Chondrocyte (in vitro differentiated cells): ENCODE measurements at regions not wholly inside any gene's neighbourhood (a gene's known extent, or its start where the extent isn't known, plus 50 kb on each side); places are given as distances from the start of the nearest gene placed in this dataset.

ENCODE experiments used
- DNase-seq: peaks from one replicate; pipeline ENCODE4 v3.0.0; 2021; ENCODE audit warnings: mixed read lengths, low spot score
- H3K27ac Mint-ChIP-seq: one replicate; pipeline ENCODE4 v1.8.0; 2021; ENCODE audit warnings: mild to moderate bottlenecking, moderate library complexity, mixed read lengths; ENCODE audit not compliant: unreplicated experiment
- H3K27me3 Mint-ChIP-seq: 2 replicates; pipeline ENCODE4 v1.8.0; 2021; ENCODE audit warnings: low read depth, mixed read lengths
- H3K36me3 Mint-ChIP-seq: 2 replicates; pipeline ENCODE4 v1.8.0; 2021; ENCODE audit warnings: low read depth, mixed read lengths
- H3K4me1 Mint-ChIP-seq: 2 replicates; pipeline ENCODE4 v1.8.0; 2021; ENCODE audit warnings: low read depth, mild to moderate bottlenecking, mixed read lengths
- H3K4me3 Mint-ChIP-seq: one replicate; pipeline ENCODE4 v1.8.0; 2021; ENCODE audit warnings: mild to moderate bottlenecking, moderate library complexity, mixed read lengths; ENCODE audit not compliant: unreplicated experiment
- H3K9me3 Mint-ChIP-seq: 2 replicates; pipeline ENCODE4 v1.8.0; 2021; ENCODE audit warnings: low read depth, mixed read lengths
- TF ChIP-seq, protein P1 (sequence below): fragments of 200-600 bp; sonication (generic); IDR thresholded peaks from 2 replicates; pipeline ENCODE4 v1.5.0; 2021; ENCODE audit warnings: antibody characterized with exemption, mild to moderate bottlenecking, moderate library complexity

DNA sequence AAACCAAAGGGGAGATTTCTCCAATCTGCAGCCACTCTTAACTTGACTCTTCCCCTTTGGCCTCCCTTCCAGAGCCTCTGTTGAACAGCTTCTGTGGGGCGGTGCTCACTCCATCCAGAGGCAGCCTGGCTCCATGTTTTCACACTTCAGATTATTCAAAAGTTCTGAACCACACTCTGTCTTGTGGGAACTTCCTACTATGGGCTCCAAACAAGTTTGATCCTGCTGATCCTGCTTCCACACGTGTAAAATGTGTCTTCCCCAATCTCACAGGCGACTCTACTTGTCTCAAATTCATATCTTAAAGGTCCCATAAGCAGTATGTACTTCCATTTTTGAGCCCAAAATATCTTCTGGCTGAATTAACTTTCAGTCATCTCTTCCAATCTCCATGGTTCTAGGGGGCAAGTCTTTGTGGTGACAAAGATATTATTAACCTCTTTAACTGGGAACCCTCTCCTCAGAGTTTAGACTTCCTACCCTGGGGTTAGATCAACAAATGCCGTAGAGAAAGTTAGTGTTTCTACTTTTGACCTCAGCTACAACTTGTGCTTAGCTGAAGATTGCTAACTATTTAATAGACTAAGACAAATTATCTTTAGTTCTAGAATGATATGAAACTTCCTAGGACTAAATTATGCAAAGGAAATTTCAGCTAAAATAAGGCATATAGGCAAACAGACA is 176.3 kb upstream of the BCL6 start:
- Mint-ChIP-seq H3K9me3 (peaks cover 10% of the 10 kb centered on the region), H3K4me1 (peaks cover 14% of the 10 kb centered on the region), H3K27ac (no peak overlapping the region), H3K4me3 (no peak overlapping the region), H3K27me3 (no peaks in the 10 kb centered on the region), H3K36me3 (no peaks in the 10 kb centered on the region)
- no peak for DNase-seq
- TF ChIP-seq, protein P1, sequence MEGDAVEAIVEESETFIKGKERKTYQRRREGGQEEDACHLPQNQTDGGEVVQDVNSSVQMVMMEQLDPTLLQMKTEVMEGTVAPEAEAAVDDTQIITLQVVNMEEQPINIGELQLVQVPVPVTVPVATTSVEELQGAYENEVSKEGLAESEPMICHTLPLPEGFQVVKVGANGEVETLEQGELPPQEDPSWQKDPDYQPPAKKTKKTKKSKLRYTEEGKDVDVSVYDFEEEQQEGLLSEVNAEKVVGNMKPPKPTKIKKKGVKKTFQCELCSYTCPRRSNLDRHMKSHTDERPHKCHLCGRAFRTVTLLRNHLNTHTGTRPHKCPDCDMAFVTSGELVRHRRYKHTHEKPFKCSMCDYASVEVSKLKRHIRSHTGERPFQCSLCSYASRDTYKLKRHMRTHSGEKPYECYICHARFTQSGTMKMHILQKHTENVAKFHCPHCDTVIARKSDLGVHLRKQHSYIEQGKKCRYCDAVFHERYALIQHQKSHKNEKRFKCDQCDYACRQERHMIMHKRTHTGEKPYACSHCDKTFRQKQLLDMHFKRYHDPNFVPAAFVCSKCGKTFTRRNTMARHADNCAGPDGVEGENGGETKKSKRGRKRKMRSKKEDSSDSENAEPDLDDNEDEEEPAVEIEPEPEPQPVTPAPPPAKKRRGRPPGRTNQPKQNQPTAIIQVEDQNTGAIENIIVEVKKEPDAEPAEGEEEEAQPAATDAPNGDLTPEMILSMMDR = no peak

- peaks cover 14% of the 10 kb centered on the region for H3K4me1 Mint-ChIP-seq
Measured at GRCh38 chr3:187922704-187923416, 177.6 kb upstream of the BCL6 start.

GRCh38 chr3:187924651-187925050 is 179.4 kb upstream of the BCL6 start:
- TF ChIP-seq, protein P1 = no peak
- DNase-seq = no peak
- Mint-ChIP-seq H3K4me3 (no peak overlapping the region), H3K4me1 (peaks cover 14% of the 10 kb centered on the region), H3K9me3 (peaks cover 14% of the 10 kb centered on the region), H3K27me3 (no peaks in the 10 kb centered on the region), H3K27ac (no peak overlapping the region), H3K36me3 (no peaks in the 10 kb centered on the region)

More at GRCh38 chr3:187922704-187923416, 177.6 kb upstream of the BCL6 start:
- H3K9me3 Mint-ChIP-seq = peaks cover 14% of the 10 kb centered on the region
- DNase-seq = no peak
- TF ChIP-seq, protein P1 = no peak
- H3K27ac Mint-ChIP-seq = no peak overlapping the region
- no peaks in the 10 kb centered on the region for H3K27me3 Mint-ChIP-seq
- no peaks in the 10 kb centered on the region for H3K36me3 Mint-ChIP-seq
- no peak overlapping the region for H3K4me3 Mint-ChIP-seq

GRCh38 chr3:187925326-187925725 is 180.1 kb upstream of the BCL6 start:
- peaks cover 14% of the 10 kb centered on the region for H3K4me1 Mint-ChIP-seq
- H3K36me3 Mint-ChIP-seq = no peaks in the 10 kb centered on the region
- DNase-seq = no peak
- TF ChIP-seq, protein P1 = no peak
- no peak overlapping the region for H3K27ac Mint-ChIP-seq
- H3K4me3 Mint-ChIP-seq = no peak overlapping the region
- H3K9me3 Mint-ChIP-seq = peaks cover 14% of the 10 kb centered on the region
- no peaks in the 10 kb centered on the region for H3K27me3 Mint-ChIP-seq

DNA sequence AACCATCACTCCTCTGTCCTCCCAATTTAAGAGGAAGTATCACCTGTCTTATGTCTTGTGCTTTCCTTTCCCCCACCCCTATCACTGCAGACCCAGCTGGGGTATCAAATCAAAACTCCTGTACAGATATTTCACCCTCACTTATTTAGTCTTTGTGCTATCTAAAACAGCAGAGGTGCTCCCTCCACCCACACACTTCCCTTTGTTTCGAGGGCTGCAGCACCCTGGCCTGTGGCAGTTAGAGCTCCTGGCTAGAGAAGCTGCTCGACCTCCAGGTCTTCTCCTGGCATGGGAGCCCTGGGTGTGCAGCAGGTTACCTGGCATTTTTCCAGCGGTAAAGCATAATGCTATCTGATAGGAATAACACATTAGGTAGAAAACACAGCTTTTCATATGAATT is 181.4 kb upstream of the BCL6 start:
- no peak for DNase-seq
- Mint-ChIP-seq H3K9me3 (peaks cover 14% of the 10 kb centered on the region), H3K4me1 (peaks cover 13% of the 10 kb centered on the region), H3K27ac (no peak overlapping the region), H3K27me3 (no peaks in the 10 kb centered on the region), H3K36me3 (no peaks in the 10 kb centered on the region), H3K4me3 (no peak overlapping the region)
- TF ChIP-seq, protein P1 = no peak
